Smooth muscle cell (in vitro differentiated cells): ENCODE measurements at regions not wholly inside any gene's neighbourhood (a gene's known extent, or its start where the extent isn't known, plus 50 kb on each side); places are given as distances from the start of the nearest gene placed in this dataset.

Experiments used
- DNase-seq: peaks from one replicate; lab custom pipeline; 2025; ENCODE audit not compliant: unreplicated experiment; lab: John Stamatoyannopoulos, UW
- H2AFZ ChIP-seq: fragments of 200-600 bp; sonication (generic); 2 replicates; pipeline ENCODE4 v1.6.0; 2016; ENCODE audit warnings: antibody characterized with exemption, low read depth, mild to moderate bottlenecking
- H3F3A ChIP-seq: fragments of 200-600 bp; sonication (generic); 2 replicates; pipeline ENCODE4 v1.6.0; 2017; ENCODE audit warnings: antibody characterized with exemption, low read depth
- H3K27ac ChIP-seq: fragments of 200-600 bp; sonication (generic); 2 replicates; pipeline ENCODE4 v1.5.1; 2016; ENCODE audit warnings: low read depth, mild to moderate bottlenecking
- H3K27me3 ChIP-seq: fragments of 200-600 bp; sonication (generic); 2 replicates; pipeline ENCODE4 v1.6.1; 2016; ENCODE audit warnings: low read depth, mild to moderate bottlenecking
- H3K36me3 ChIP-seq: fragments of 200-600 bp; sonication (generic); 2 replicates; pipeline ENCODE4 v1.5.1; 2016; ENCODE audit warnings: low read depth
- H3K4me1 ChIP-seq: fragments of 200-600 bp; sonication (generic); 2 replicates; pipeline ENCODE4 v1.5.1; 2016; ENCODE audit warnings: low read depth
- H3K4me2 ChIP-seq: fragments of 200-600 bp; sonication (generic); 2 replicates; pipeline ENCODE4 v1.6.0; 2016; ENCODE audit warnings: mild to moderate bottlenecking
- H3K4me3 ChIP-seq: fragments of 200-600 bp; sonication (generic); 2 replicates; pipeline ENCODE4 v1.5.1; 2016; ENCODE audit warnings: mild to moderate bottlenecking
- H3K79me2 ChIP-seq: fragments of 200-600 bp; sonication (generic); 2 replicates; pipeline ENCODE4 v1.6.0; 2016; ENCODE audit warnings: low read depth, mild to moderate bottlenecking
- H3K9ac ChIP-seq: fragments of 200-600 bp; sonication (generic); 2 replicates; pipeline ENCODE4 v1.6.0; 2016; ENCODE audit warnings: low read depth
- H3K9me3 ChIP-seq: fragments of 200-600 bp; sonication (generic); replicated peaks from 2 replicates; pipeline ENCODE4 v1.5.1; 2016; ENCODE audit warnings: low read depth
- H4K20me1 ChIP-seq: fragments of 200-600 bp; sonication (generic); 2 replicates; pipeline ENCODE4 v1.6.0; 2016; ENCODE audit warnings: low read depth
- CTCF ChIP-seq: fragments of 200-600 bp; sonication (generic); IDR thresholded peaks from 2 replicates; pipeline ENCODE4 v1.5.1; 2017; ENCODE audit warnings: borderline replicate concordance, mild to moderate bottlenecking, antibody characterized with exemption; ENCODE audit not compliant: insufficient read depth, poor library complexity, severe bottlenecking
- WGBS: methylation state at CpG from one replicate; pipeline ENCODE4 v1.1.7; 2016; ENCODE audit warnings: low lambda C conversion rate; 5-methylcytosine and 5-hydroxymethylcytosine counted together

GRCh38 chr1:48164571-48164970 is 57.9 kb upstream of the SLC5A9 start:
- no peak overlapping the region for H3K4me3 ChIP-seq
- no peak for TF ChIP-seq CTCF
- H4K20me1 ChIP-seq = no peaks in the 10 kb centered on the region
- H3K9me3 ChIP-seq = no peaks in the 10 kb centered on the region
- no peak overlapping the region for H3K27ac ChIP-seq
- H3K27me3 ChIP-seq = no peaks in the 10 kb centered on the region
- no peaks in the 10 kb centered on the region for H3K4me1 ChIP-seq
- H3K4me2 ChIP-seq = no peak overlapping the region
- H2AFZ ChIP-seq = no peak overlapping the region
- no peaks in the 10 kb centered on the region for H3F3A ChIP-seq
- H3K36me3 ChIP-seq = no peaks in the 10 kb centered on the region
- no peak for DNase-seq
- 88% methylated on average over 4 of the region's 4 CpGs for WGBS
- no peaks in the 10 kb centered on the region for H3K79me2 ChIP-seq
- H3K9ac ChIP-seq = no peak overlapping the region

DNA sequence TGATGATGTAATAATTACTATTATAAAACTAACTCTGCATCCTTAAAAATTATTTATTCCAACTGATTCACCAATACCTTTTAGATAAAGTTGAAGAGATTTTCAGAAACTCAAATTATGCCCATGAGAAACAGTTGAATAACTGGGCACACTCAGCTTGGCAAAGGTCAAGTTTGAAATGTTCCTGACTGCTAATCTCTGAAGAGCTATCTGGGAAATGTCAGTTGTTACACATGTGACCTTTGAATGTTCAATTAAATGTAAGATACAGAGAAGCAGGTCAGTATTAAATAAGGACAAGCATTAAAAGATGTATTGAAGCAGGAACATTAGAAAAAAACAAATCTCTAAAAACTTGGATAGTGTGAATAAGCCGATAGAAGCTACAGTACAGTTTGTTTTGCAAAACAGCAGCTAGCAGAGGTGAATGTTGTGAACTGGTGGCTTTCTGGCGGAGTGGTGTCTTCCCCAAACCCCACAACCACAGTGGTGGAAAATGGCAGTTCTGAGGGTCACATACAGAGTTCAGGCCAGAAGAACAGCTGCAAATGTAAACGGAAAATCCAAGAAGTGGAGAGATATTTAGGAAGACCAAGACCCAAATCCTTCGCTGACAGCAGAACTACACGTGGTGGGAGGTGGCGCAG is 61.9 kb upstream of the SLC5A9 start:
- no peaks in the 10 kb centered on the region for H3K27me3 ChIP-seq
- no peaks in the 10 kb centered on the region for H3K36me3 ChIP-seq
- no peak overlapping the region for H3K4me2 ChIP-seq
- no peaks in the 10 kb centered on the region for H4K20me1 ChIP-seq
- H3K9me3 ChIP-seq = no peaks in the 10 kb centered on the region
- H3K9ac ChIP-seq = no peak overlapping the region
- H3K79me2 ChIP-seq = no peaks in the 10 kb centered on the region
- no peaks in the 10 kb centered on the region for H3F3A ChIP-seq
- no peaks in the 10 kb centered on the region for H3K4me1 ChIP-seq
- no peak overlapping the region for H2AFZ ChIP-seq
- H3K27ac ChIP-seq = no peak overlapping the region
- H3K4me3 ChIP-seq = no peak overlapping the region
- WGBS = 80% methylated on average over 6 of the region's 6 CpGs
- DNase-seq = no peak
- TF ChIP-seq CTCF = no peak

- no peaks in the 10 kb centered on the region for H3K79me2 ChIP-seq
- H3F3A ChIP-seq = no peaks in the 10 kb centered on the region
- TF ChIP-seq CTCF = no peak
- no peaks in the 10 kb centered on the region for H3K36me3 ChIP-seq
- no peaks in the 10 kb centered on the region for H3K9me3 ChIP-seq
- H4K20me1 ChIP-seq = no peaks in the 10 kb centered on the region
- no peak overlapping the region for H3K9ac ChIP-seq
- 66% methylated on average over 2 of the region's 2 CpGs for WGBS
- no peaks in the 10 kb centered on the region for H3K4me1 ChIP-seq
- no peak overlapping the region for H3K4me3 ChIP-seq
- no peak overlapping the region for H3K4me2 ChIP-seq
- H3K27ac ChIP-seq = no peak overlapping the region
- DNase-seq = no peak
- H2AFZ ChIP-seq = no peak overlapping the region
- H3K27me3 ChIP-seq = no peaks in the 10 kb centered on the region
Observed at GRCh38 chr1:48139275-48139674, 83.2 kb upstream of the SLC5A9 start.
